HepG2 (cell line): ENCODE measurements at regions not wholly inside any gene's neighbourhood (a gene's known extent, or its start where the extent isn't known, plus 50 kb on each side); places are given as distances from the start of the nearest gene placed in this dataset.

Experiments used
- DPF2 ChIP-seq: sonication (generic); formaldehyde crosslinking; IDR thresholded peaks from 2 replicates; pipeline ENCODE4 v1.4.0; 2020; ENCODE audit warnings: mild to moderate bottlenecking, low read depth, missing genetic modification reagents, borderline replicate concordance
- HNRNPLL ChIP-seq: fragments of 200-400 bp; formaldehyde crosslinking; IDR thresholded peaks from 2 replicates; pipeline ENCODE4 v1.6.1; 2017; ENCODE audit warnings: mild to moderate bottlenecking, low read depth, low read length; ENCODE audit not compliant: poor library complexity, severe bottlenecking
- JUN ChIP-seq: sonication (generic); formaldehyde crosslinking; IDR thresholded peaks from 2 replicates; pipeline ENCODE4 v1.4.0; 2020; ENCODE audit warnings: mild to moderate bottlenecking, missing genetic modification reagents
- POLR2AphosphoS5 ChIP-seq: IDR thresholded peaks from 2 replicates; pipeline ENCODE4 v1.6.1; 2012; ENCODE audit warnings: low read depth, low read length
- RELA ChIP-seq: sonication (generic); formaldehyde crosslinking; IDR thresholded peaks from 2 replicates; pipeline ENCODE4 v1.4.0; 2020; ENCODE audit warnings: missing genetic modification reagents
- YEATS4 ChIP-seq: sonication (generic); formaldehyde crosslinking; IDR thresholded peaks from 2 replicates; pipeline ENCODE4 v1.4.0; 2020; ENCODE audit warnings: missing genetic modification reagents, borderline replicate concordance
- ZNF431 ChIP-seq: sonication (generic); formaldehyde crosslinking; IDR thresholded peaks from 2 replicates; pipeline ENCODE4 v1.9.0; 2022; ENCODE audit warnings: missing genetic modification reagents, low read depth, mild to moderate bottlenecking, borderline replicate concordance
- ZNF530 ChIP-seq: sonication (generic); formaldehyde crosslinking; IDR thresholded peaks from 2 replicates; pipeline ENCODE4 v1.5.0; 2020; ENCODE audit warnings: low read depth, mild to moderate bottlenecking, missing genetic modification reagents
- ZSCAN29 ChIP-seq: sonication (generic); formaldehyde crosslinking; conservative IDR thresholded peaks from 2 replicates; pipeline ENCODE4 v1.4.0; 2020; ENCODE audit warnings: mild to moderate bottlenecking, missing genetic modification reagents
- ZZZ3 ChIP-seq: sonication (generic); formaldehyde crosslinking; IDR thresholded peaks from 2 replicates; pipeline ENCODE4 v1.4.0; 2020; ENCODE audit warnings: missing genetic modification reagents, mild to moderate bottlenecking, borderline replicate concordance

GRCh38 chr9:79477241-79477840 lies 94.4 kb upstream of the TLE4 start:
- TF ChIP-seq ZSCAN29 (no peak), POLR2AphosphoS5 (no peak), JUN (CRISPR knock-in tag) (no peak), RELA (CRISPR knock-in tag) (no peak), ZNF431 (CRISPR knock-in tag) (no peak), YEATS4 (CRISPR knock-in tag) (no peak), DPF2 (no peak), HNRNPLL (no peak), ZZZ3 (CRISPR knock-in tag) (no peak), ZNF530 (no peak)
